Keratinocyte (primary cell): ENCODE measurements at regions not wholly inside any gene's neighbourhood (a gene's known extent, or its start where the extent isn't known, plus 50 kb on each side); places are given as distances from the start of the nearest gene placed in this dataset.

Source experiments
- DNase-seq: peaks from one replicate; pipeline ENCODE4 v3.0.0-alpha.2; 2011; ENCODE audit warnings: low read depth, missing footprints, low spot score
- FAIRE-seq: peaks from 2 replicates; lab custom pipeline; 2011; peaks lifted over from hg19 to GRCh38; lab: Jason Lieb, UNC
- H2AFZ ChIP-seq: 2 replicates; pipeline ENCODE4 v1.6.0; 2012; ENCODE audit warnings: low read length, control low read depth, inconsistent platforms; ENCODE audit not compliant: control insufficient read depth
- H3K27ac ChIP-seq: 2 replicates; pipeline ENCODE4 v1.5.1; 2011; ENCODE audit warnings: low read length; ENCODE audit not compliant: control insufficient read depth, insufficient read depth
- H3K27me3 ChIP-seq: 3 replicates; pipeline ENCODE4 v1.6.0; 2011; ENCODE audit warnings: low read length; ENCODE audit not compliant: control insufficient read depth, insufficient read depth; ENCODE audit errors: extremely low read depth
- H3K36me3 ChIP-seq, 2 experiments: 2 replicates in 1 of 2; 3 replicates in 1 of 2; pipeline ENCODE4 v1.5.1; 2011; ENCODE audit warnings: low read length in 2 of 2, mild to moderate bottlenecking in 1 of 2; ENCODE audit not compliant: control insufficient read depth in 2 of 2, insufficient read depth in 2 of 2; ENCODE audit errors: extremely low read depth in 1 of 2
- H3K4me1 ChIP-seq: 3 replicates; pipeline ENCODE4 v1.5.1; 2011; ENCODE audit warnings: low read length; ENCODE audit not compliant: control insufficient read depth, insufficient read depth; ENCODE audit errors: extremely low read depth
- H3K4me2 ChIP-seq: 3 replicates; pipeline ENCODE4 v1.6.0; 2011; ENCODE audit warnings: low read depth, low read length; ENCODE audit not compliant: control insufficient read depth, insufficient read depth; ENCODE audit errors: extremely low read depth
- H3K4me3 ChIP-seq, 3 experiments: fragments of 200-600 bp in 1 of 3; sonication (generic) in 1 of 3; 2 replicates in 2 of 3; 3 replicates in 1 of 3; pipeline ENCODE4 v1.5.1; 2011 to 2016; ENCODE audit warnings: low read length in 3 of 3, mild to moderate bottlenecking in 3 of 3, control low read depth in 2 of 3, inconsistent platforms in 1 of 3, low read depth in 1 of 3, mixed read lengths in 1 of 3, mixed run types in 1 of 3, moderate library complexity in 1 of 3; ENCODE audit not compliant: control insufficient read depth in 2 of 3, insufficient read depth in 2 of 3; ENCODE audit errors: extremely low read depth in 1 of 3
- H3K79me2 ChIP-seq: 2 replicates; pipeline ENCODE4 v1.6.0; 2012; ENCODE audit warnings: low read length; ENCODE audit not compliant: control insufficient read depth, insufficient read depth
- H3K9ac ChIP-seq: 3 replicates; pipeline ENCODE4 v1.6.0; 2011; ENCODE audit warnings: low read length; ENCODE audit not compliant: control insufficient read depth, insufficient read depth; ENCODE audit errors: extremely low read depth
- H3K9me1 ChIP-seq: 3 replicates; pipeline ENCODE4 v1.6.0; 2011; ENCODE audit warnings: low read length; ENCODE audit not compliant: control insufficient read depth, insufficient read depth; ENCODE audit errors: extremely low read depth
- H3K9me3 ChIP-seq: 2 replicates; pipeline ENCODE4 v1.5.1; 2012; ENCODE audit warnings: low read depth, low read length; ENCODE audit not compliant: control insufficient read depth
- H4K20me1 ChIP-seq: 3 replicates; pipeline ENCODE4 v1.6.0; 2011; ENCODE audit warnings: low read length; ENCODE audit not compliant: control insufficient read depth, insufficient read depth; ENCODE audit errors: extremely low read depth
- EZH2 ChIP-seq: IDR thresholded peaks from one replicate; pipeline ENCODE4 v1.6.1; 2012; ENCODE audit warnings: inconsistent platforms, mild to moderate bottlenecking, low read length, moderate library complexity
- dilution Hi-C: fragments of 300-500 bp; cut with MboI; formaldehyde crosslinking; loops from one replicate; pipeline ENCODE4 v1.7.0; 2020; ENCODE audit warnings: low sequenced_read_pairs; ENCODE audit not compliant: extremely low pct_ligation_motif_present
- TF ChIP-seq, protein P1 (sequence below), 3 experiments: IDR thresholded peaks in 1 of 3; conservative IDR thresholded peaks in 1 of 3; optimal IDR thresholded peaks in 1 of 3; 2 replicates in 2 of 3; 3 replicates in 1 of 3; pipeline versions ENCODE3 to v1.5.1; 2011; ENCODE audit warnings: low read length in 3 of 3, mild to moderate bottlenecking in 3 of 3, moderate library complexity in 2 of 3, control low read depth in 1 of 3, inconsistent platforms in 1 of 3; ENCODE audit not compliant: insufficient read depth in 2 of 3; ENCODE audit errors: extremely low read depth in 1 of 3

DNA sequence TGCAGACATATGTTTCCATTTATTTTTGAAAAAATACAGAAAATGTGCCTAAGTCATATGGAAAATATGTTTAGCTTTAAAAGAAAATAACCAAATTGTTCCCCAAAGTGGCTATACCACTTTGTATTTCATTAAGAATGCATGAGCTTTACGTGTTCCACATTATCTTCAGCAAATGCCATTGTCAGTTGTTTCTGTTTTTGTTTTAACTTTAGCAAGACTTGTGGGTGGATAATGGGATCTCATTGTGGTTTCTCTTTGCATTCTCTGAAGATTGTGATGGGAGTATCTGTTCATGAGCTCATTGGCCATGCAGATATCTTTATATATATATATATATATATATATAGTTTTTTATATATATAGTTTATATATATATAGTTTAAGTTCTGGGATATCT is 181.5 kb downstream of the CCER1 start:
- TF ChIP-seq, protein P1, sequence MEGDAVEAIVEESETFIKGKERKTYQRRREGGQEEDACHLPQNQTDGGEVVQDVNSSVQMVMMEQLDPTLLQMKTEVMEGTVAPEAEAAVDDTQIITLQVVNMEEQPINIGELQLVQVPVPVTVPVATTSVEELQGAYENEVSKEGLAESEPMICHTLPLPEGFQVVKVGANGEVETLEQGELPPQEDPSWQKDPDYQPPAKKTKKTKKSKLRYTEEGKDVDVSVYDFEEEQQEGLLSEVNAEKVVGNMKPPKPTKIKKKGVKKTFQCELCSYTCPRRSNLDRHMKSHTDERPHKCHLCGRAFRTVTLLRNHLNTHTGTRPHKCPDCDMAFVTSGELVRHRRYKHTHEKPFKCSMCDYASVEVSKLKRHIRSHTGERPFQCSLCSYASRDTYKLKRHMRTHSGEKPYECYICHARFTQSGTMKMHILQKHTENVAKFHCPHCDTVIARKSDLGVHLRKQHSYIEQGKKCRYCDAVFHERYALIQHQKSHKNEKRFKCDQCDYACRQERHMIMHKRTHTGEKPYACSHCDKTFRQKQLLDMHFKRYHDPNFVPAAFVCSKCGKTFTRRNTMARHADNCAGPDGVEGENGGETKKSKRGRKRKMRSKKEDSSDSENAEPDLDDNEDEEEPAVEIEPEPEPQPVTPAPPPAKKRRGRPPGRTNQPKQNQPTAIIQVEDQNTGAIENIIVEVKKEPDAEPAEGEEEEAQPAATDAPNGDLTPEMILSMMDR (optimal IDR thresholded peaks at IDR 0.05 in 1 of 3, IDR thresholded peaks at IDR 0.05 in 1 of 3, conservative IDR thresholded peaks at IDR 0.05 in 1 of 3; ENCODE audit: extremely low read depth in 1 of 3, insufficient read depth in 2 of 3, low read length in 3 of 3) = no peak
- no peak for TF ChIP-seq EZH2
- FAIRE-seq = no peak

DNA sequence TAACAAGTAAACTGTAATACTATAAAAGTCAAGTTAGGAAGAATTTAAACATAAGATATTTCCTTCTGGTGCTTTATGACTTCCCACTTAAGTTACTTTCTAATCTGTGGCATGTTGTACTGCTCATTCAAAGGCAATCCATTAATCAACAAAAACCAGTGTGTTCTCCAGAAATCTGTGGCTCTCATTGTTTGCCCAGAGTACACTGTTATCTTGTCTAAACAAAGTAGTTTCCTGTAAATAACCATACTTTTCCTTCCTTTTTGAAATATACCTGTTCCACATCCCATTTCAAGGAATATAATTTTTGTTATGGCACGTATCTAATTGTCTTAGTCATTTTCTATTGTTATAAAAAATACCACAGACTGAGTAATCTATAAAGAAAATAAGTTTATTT is 184.1 kb downstream of the CCER1 start:
- dilution Hi-C loops = no loop called here
- TF ChIP-seq EZH2 = no peak
- TF ChIP-seq, protein P1 (optimal IDR thresholded peaks at IDR 0.05 in 1 of 3, IDR thresholded peaks at IDR 0.05 in 1 of 3, conservative IDR thresholded peaks at IDR 0.05 in 1 of 3; ENCODE audit: extremely low read depth in 1 of 3, insufficient read depth in 2 of 3, low read length in 3 of 3) = no peak
- no peak for FAIRE-seq
- Histone ChIP-seq H3K27ac (no peak overlapping the region), H3K4me2 (no peak overlapping the region), H3K9ac (no peak overlapping the region), H3K27me3 (no peaks in the 10 kb centered on the region), H3K36me3 (no peaks in the 10 kb centered on the region), H3K79me2 (no peaks in the 10 kb centered on the region), H3K9me1 (no peaks in the 10 kb centered on the region), H3K4me3 (no peak overlapping the region), H4K20me1 (no peaks in the 10 kb centered on the region), H3K9me3 (no peaks in the 10 kb centered on the region), H2AFZ (no peak overlapping the region), H3K4me1 (no peaks in the 10 kb centered on the region)
- no peak for DNase-seq

More for the DNA sequence above, 181.5 kb downstream of the CCER1 start:
- DNase-seq = no peak
- H3K4me2 ChIP-seq = no peak overlapping the region
- no peaks in the 10 kb centered on the region for H3K9me3 ChIP-seq
- H3K4me1 ChIP-seq = no peaks in the 10 kb centered on the region
- dilution Hi-C loops = no loop called here
- H3K4me3 ChIP-seq = no peak overlapping the region
- no peaks in the 10 kb centered on the region for H4K20me1 ChIP-seq
- no peaks in the 10 kb centered on the region for H3K27me3 ChIP-seq
- H3K79me2 ChIP-seq = no peaks in the 10 kb centered on the region
- no peak overlapping the region for H3K9ac ChIP-seq
- no peak overlapping the region for H2AFZ ChIP-seq
- no peaks in the 10 kb centered on the region for H3K36me3 ChIP-seq
- no peaks in the 10 kb centered on the region for H3K9me1 ChIP-seq
- H3K27ac ChIP-seq = no peak overlapping the region
